ENCODE measurements at regions not wholly inside any gene's neighbourhood (a gene's known extent, or its start where the extent isn't known, plus 50 kb on each side); places are given as distances from the start of the nearest gene placed in this dataset.

DNA sequence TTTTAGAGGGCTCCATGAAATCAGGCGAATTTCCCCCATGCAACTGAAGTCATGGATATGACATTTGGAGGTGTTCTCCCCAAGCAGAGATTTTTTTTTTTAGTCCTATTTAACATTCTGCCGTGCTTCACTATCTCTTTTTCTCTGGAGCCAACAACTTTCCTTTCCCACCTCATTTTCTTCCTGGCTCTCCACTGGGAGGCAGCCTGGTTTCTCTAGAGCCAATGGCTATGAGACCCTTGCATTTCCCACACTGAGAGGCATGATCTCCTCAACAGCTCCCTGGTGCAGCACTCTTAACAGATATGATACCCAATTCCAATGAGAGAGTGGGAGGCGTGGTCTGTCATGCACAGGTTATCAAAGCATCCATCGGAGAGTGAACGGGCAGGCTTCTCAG lies 310.8 kb downstream of the DRD1 start:
- TF ChIP-seq POLR2A (IDR thresholded peaks at IDR 0.05; ENCODE audit: low read depth, low read length), result no peak
- no peak for TF ChIP-seq POLR2AphosphoS5 (IDR thresholded peaks at IDR 0.05; ENCODE audit: low read depth, low read length)
